ENCODE measurements at regions not wholly inside any gene's neighbourhood (a gene's known extent, or its start where the extent isn't known, plus 50 kb on each side); places are given as distances from the start of the nearest gene placed in this dataset.

DNA sequence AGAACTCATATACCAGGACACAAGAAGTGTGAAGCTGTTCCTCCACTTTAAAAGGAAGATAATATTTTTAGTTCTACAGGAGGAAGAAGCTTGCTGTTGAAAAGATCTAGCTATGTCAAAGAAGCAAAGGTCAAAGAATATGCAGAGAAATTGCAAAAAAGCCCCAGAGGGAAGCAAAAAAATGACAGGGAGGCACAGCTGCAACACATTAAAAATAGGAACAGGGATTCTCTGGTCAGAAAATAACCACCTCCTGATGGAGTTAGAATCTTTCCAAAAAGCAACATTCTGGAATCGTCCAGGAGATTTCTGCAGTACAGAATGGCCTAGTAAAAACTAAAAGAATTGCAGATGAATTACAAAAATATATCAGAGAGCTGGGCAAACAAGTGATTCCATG is 238.9 kb upstream of the PRMT6 start:
- no peak for DNase-seq

- DNase-seq: peak in 1 of 2 experiments; percentile 11
These were observed 225.0 kb upstream of the PRMT6 start for GRCh38 chr1:106831511-106831910.

- DNase-seq: no peak
These were observed 219.8 kb upstream of the PRMT6 start for GRCh38 chr1:106836708-106837107.

- DNase-seq: no peak
These were observed 213.0 kb upstream of the PRMT6 start for GRCh38 chr1:106843518-106843917.

DNA sequence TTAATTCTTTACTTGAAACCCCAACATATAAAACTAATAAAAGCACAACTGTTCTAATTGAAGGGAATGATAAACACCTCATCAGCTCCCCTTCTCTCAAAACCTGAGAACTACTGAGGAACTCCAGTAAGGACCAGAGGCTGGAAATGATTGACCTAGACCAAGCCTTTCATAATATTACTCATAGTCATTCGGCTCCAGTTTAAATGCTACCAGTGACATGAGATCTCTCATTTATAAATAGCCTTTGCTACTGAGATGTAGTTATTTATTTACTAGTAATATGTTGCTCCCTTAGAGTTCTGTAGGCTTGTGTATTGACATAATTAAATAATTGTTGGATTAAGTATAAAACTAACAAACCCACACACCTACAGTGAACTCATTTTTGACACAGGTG is 209.8 kb upstream of the PRMT6 start:
- DNase-seq: no peak

DNA sequence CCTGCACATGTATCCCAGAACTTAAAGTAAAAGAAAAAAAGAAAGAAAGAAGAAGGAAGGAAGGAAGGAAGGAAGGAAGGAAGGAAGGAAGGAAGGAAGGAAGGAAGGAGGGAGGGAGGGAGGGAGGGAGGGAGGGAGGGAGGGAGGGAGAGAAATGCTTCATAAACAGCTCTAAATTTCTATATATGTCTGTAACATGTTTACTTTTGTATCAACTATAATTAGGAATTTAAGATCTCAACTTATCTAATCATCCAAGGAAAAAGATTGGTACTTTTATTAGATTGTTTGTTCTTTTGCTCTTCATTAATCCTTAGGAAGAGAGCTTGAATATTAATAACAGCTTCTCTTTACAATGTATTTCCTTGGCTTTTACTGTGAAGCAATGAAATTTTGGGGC is 195.4 kb upstream of the PRMT6 start:
- no peak for DNase-seq

- DNase-seq: no peak
These were observed 187.6 kb upstream of the PRMT6 start for GRCh38 chr1:106868828-106869227.

- no peak for DNase-seq
These were observed 180.9 kb upstream of the PRMT6 start for GRCh38 chr1:106875622-106876021.

GRCh38 chr1:106876384-106876783 is 180.1 kb upstream of the PRMT6 start:
- no peak for DNase-seq

DNA sequence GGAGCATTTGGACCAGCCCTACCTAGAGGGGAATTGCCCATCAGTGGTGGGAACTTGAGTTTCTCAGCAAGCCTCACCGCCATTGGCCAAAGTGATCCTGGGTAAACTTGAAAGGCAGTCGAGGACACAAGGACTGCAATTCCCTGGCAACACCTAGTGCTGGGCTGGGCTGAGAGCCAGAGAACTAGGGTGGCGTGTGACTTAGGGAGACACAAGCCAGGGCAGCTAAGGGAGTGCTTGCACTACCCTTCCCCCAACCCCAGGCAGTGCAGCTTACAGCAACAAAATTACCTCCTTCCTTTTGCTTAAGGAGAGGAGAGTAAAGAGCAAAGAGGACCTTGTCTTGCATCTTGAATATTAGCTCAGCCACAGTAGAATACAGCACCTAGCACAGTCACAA is 176.9 kb upstream of the PRMT6 start:
- DNase-seq: peak; percentile 22 to 71

GRCh38 chr1:106880226-106880625 is 176.2 kb upstream of the PRMT6 start:
- peak in 1 of 2 experiments; percentile 5 for DNase-seq

GRCh38 chr1:106883208-106883607 is 173.3 kb upstream of the PRMT6 start:
- DNase-seq: no peak

DNA sequence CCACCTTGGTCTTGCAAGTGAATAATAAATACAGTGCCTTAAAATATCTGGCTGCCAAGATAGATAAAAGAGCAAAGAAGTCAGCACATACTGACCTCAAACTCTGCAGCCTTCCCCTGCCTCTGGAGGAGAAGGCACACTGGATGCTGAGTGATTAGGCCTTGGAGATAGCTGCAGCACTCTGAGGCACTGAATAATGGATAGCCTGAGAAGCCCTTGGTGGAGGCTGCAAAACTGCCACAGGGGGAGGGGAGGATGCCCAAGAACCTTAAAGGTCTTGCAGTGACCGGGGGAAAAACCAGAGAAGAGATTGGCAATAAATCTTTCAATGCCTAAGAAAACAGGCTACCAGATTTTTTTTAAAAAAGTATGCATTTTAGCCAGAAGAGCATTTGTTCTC is 167.4 kb upstream of the PRMT6 start:
- no peak for DNase-seq

GRCh38 chr1:106889583-106889982 is 166.9 kb upstream of the PRMT6 start:
- no peak for DNase-seq

DNA sequence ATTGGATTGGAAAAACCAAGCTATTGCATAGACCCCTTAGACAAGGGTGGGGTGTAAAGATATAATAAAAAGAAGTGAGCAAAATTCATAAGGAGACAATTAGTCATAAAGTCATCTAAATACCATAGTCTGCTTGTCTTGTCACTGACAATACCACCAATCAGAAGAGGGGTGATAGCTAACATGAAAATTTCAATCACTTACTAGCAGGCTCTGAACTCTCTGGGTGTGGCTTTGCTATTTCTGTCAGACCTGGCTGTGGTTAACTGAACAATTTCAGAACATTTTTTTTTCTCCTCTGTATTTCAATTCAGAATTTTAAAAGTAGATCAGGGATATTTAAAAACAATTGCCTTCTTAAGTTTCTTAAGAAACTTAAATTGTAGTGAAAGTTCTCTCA is 158.5 kb upstream of the PRMT6 start:
- DNase-seq: no peak

GRCh38 chr1:106899644-106900043 is 156.8 kb upstream of the PRMT6 start:
- no peak for DNase-seq

- DNase-seq: no peak
These were observed 148.7 kb upstream of the PRMT6 start for GRCh38 chr1:106907795-106908194.

- no peak for DNase-seq
These were observed 147.8 kb upstream of the PRMT6 start for GRCh38 chr1:106908689-106909088.

GRCh38 chr1:106910798-106911197 is 145.7 kb upstream of the PRMT6 start:
- DNase-seq: no peak

- DNase-seq: no peak
These were observed 144.3 kb upstream of the PRMT6 start for GRCh38 chr1:106912131-106912530.

GRCh38 chr1:106921186-106921585 is 135.3 kb upstream of the PRMT6 start:
- DNase-seq: no peak

GRCh38 chr1:106924360-106924759 is 132.1 kb upstream of the PRMT6 start:
- DNase-seq: no peak

- DNase-seq: no peak
These were observed 130.7 kb upstream of the PRMT6 start for GRCh38 chr1:106925750-106926149.

DNA sequence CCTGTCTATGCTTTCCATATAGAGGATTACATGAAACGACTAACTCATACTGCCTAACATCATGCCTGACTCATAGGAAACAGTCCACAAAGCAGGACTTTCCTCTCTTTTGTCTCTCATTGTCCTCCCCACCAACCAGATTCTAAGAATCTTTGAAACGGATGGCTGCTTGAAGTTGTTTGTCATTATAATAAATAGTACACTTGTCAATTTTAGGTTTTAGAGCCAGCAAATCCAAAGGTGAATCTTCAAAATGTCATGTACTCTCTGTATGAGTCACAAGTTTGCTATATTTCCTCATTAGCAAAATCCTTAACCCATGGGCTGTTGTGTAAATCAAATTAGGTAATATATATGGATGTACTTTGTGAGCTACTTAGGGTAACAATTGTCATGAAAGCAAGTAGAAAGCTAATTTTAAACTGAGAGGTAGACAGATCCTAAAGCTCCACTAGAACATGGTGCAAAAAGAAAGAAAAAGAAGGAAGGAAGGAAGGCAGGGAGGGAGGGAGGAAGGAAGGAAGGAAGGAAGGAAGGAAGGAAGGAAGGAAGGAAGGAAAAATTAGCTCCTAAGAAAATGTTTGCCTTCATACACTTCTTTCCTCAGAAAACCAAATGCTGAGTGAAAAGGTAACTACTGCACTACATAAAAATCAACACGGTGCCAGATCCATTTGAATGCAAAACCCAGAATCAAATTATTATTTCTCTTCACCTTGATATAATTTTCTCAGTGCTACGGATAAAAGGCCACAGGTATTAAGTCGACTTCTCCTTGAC is 129.5 kb upstream of the PRMT6 start:
- DNase-seq: no peak

DNA sequence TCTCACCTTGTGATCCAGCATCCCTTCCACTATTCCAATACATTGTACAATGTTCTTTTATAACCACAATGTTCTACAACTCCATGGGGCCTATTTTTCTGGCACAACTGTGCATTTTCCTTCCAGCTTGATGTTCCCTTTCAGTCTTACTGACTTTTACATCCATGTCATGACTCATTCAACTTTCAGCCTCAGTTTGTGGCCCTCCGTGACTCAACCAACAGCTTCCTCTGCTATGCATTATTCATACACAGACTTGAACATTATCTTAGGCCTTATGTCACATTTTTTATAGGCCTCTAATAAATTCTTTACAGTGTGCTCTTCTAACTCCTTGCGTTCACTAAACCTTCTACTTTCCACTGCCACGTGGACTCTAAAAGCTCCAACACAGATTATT is 119.4 kb upstream of the PRMT6 start:
- DNase-seq: no peak

Data from NCI-H446 (cell line).